ENCODE measurements at regions not wholly inside any gene's neighbourhood (a gene's known extent, or its start where the extent isn't known, plus 50 kb on each side); places are given as distances from the start of the nearest gene placed in this dataset.

- Mint-ChIP-seq H3K36me3 (ENCODE audit: low read depth) (no peaks in the 10 kb centered on the region), H3K27me3 (peaks cover 45% of the 10 kb centered on the region), H3K9me3 (no peaks in the 10 kb centered on the region), H3K4me1 (ENCODE audit: low read depth) (no peaks in the 10 kb centered on the region), H3K27ac (no peak overlapping the region), H3K4me3 (no peak overlapping the region)
- ATAC-seq (ENCODE audit: poor library complexity) (no peak), DNase-seq (no peak)
- ChIA-PET CTCF (no interaction called here), POLR2A (no interaction called here)
- no peak for TF ChIP-seq CTCF (IDR thresholded peaks at IDR 0.05)
- intact Hi-C loops (cut with DNase I, micrococcal nuclease): no loop called here
- H3K27ac ChIP-seq (ENCODE audit: low read depth in 1 of 2, low read length in 2 of 2): no peak overlapping the region
- H3K4me1 ChIP-seq (ENCODE audit: insufficient read depth, low read length): no peaks in the 10 kb centered on the region
- H3K36me3 ChIP-seq (ENCODE audit: insufficient read depth, low read length): no peaks in the 10 kb centered on the region
- no peak overlapping the region for H3K4me3 ChIP-seq (ENCODE audit: low read length)
- H3K9me3 ChIP-seq (ENCODE audit: control insufficient read depth in 1 of 2, insufficient read depth in 1 of 2, low read length in 2 of 2): no peaks in the 10 kb centered on the region
- H3K27me3 ChIP-seq (ENCODE audit: control insufficient read depth in 1 of 2, insufficient read depth in 2 of 2, low read length in 2 of 2): peaks cover 5 to 8% of the 10 kb centered on the region in 2 experiments
Measured at GRCh38 chr1:112110031-112110430, 120.6 kb upstream of the KCND3 start.

GRCh38 chr1:112111734-112112133 lies 122.3 kb upstream of the KCND3 start:
- Mint-ChIP-seq H3K4me1 (ENCODE audit: low read depth) (no peaks in the 10 kb centered on the region), H3K36me3 (ENCODE audit: low read depth) (no peaks in the 10 kb centered on the region), H3K27me3 (peaks cover 55% of the 10 kb centered on the region), H3K27ac (no peak overlapping the region), H3K4me3 (no peak overlapping the region), H3K9me3 (no peaks in the 10 kb centered on the region)
- Histone ChIP-seq H3K4me1 (ENCODE audit: insufficient read depth, low read length) (no peaks in the 10 kb centered on the region), H3K27ac (ENCODE audit: low read depth in 1 of 2, low read length in 2 of 2) (no peak overlapping the region), H3K36me3 (ENCODE audit: insufficient read depth, low read length) (no peaks in the 10 kb centered on the region), H3K9me3 (ENCODE audit: control insufficient read depth in 1 of 2, insufficient read depth in 1 of 2, low read length in 2 of 2) (no peaks in the 10 kb centered on the region), H3K27me3 (ENCODE audit: control insufficient read depth in 1 of 2, insufficient read depth in 2 of 2, low read length in 2 of 2) (peaks cover 10 to 17% of the 10 kb centered on the region in 2 experiments), H3K4me3 (ENCODE audit: low read length) (no peak overlapping the region)
- ChIA-PET POLR2A (no interaction called here), CTCF (no interaction called here)
- DNase-seq (no peak), ATAC-seq (ENCODE audit: poor library complexity) (no peak)
- no peak for TF ChIP-seq CTCF (IDR thresholded peaks at IDR 0.05)
- intact Hi-C loops (cut with DNase I, micrococcal nuclease): no loop called here

- DNase-seq: no peak
- H3K4me1 Mint-ChIP-seq (ENCODE audit: low read depth): no peaks in the 10 kb centered on the region
- ChIA-PET CTCF (no interaction called here), POLR2A (no interaction called here)
- no peak overlapping the region for H3K4me3 Mint-ChIP-seq
- H3K9me3 ChIP-seq (ENCODE audit: control insufficient read depth in 1 of 2, insufficient read depth in 1 of 2, low read length in 2 of 2): no peaks in the 10 kb centered on the region
- H3K36me3 ChIP-seq (ENCODE audit: insufficient read depth, low read length): no peaks in the 10 kb centered on the region
- H3K4me3 ChIP-seq (ENCODE audit: low read length): no peak overlapping the region
- intact Hi-C loops (cut with DNase I, micrococcal nuclease): no loop called here
- no peaks in the 10 kb centered on the region for H3K9me3 Mint-ChIP-seq
- peaks cover 5 to 17% of the 10 kb centered on the region in 2 experiments for H3K27me3 ChIP-seq (ENCODE audit: control insufficient read depth in 1 of 2, insufficient read depth in 2 of 2, low read length in 2 of 2)
- no peak overlapping the region for H3K27ac Mint-ChIP-seq
- no peak for TF ChIP-seq CTCF (IDR thresholded peaks at IDR 0.05)
- no peaks in the 10 kb centered on the region for H3K4me1 ChIP-seq (ENCODE audit: insufficient read depth, low read length)
- ATAC-seq (ENCODE audit: poor library complexity): no peak
- no peaks in the 10 kb centered on the region for H3K36me3 Mint-ChIP-seq (ENCODE audit: low read depth)
- H3K27ac ChIP-seq (ENCODE audit: low read depth in 1 of 2, low read length in 2 of 2): no peak overlapping the region
- peaks cover 48% of the 10 kb centered on the region for H3K27me3 Mint-ChIP-seq
Measured at GRCh38 chr1:112114540-112114939, 125.1 kb upstream of the KCND3 start.
